ENCODE measurements at regions not wholly inside any gene's neighbourhood (a gene's known extent, or its start where the extent isn't known, plus 50 kb on each side); places are given as distances from the start of the nearest gene placed in this dataset.
"Not testable (repeated sequence)": the region's sequence is repeated elsewhere in the genome, so short reads cannot be mapped to it uniquely, and the experiment has no call there.

GRCh38 chr5:166724284-166724683, 1567.2 kb upstream of the WWC1 start:
- Histone ChIP-seq H3K4ac (ENCODE audit: low read depth in 1 of 2, low read length in 2 of 2) (no peak overlapping the region), H2AK5ac (ENCODE audit: low read length, severe bottlenecking) (no peak overlapping the region), H3K4me2 (ENCODE audit: low read length, poor library complexity, severe bottlenecking) (no peak overlapping the region), H3K27me3 (ENCODE audit: control insufficient read depth in 1 of 2, insufficient read depth in 1 of 2, low read length in 2 of 2) (no peaks in the 10 kb centered on the region), H3K14ac (ENCODE audit: low read length in 2 of 2) (no peak overlapping the region), H3K18ac (ENCODE audit: low read depth in 1 of 2, low read length in 2 of 2) (no peak overlapping the region), H4K8ac (ENCODE audit: low read length) (no peak overlapping the region), H2AFZ (ENCODE audit: low read depth, low read length) (no peak overlapping the region), H3K9ac (ENCODE audit: low read length) (no peak overlapping the region), H4K91ac (ENCODE audit: low read length) (no peak overlapping the region), H3K23ac (ENCODE audit: low read length in 2 of 2) (no peak overlapping the region), H3K27ac (ENCODE audit: low read length, poor library complexity, severe bottlenecking) (no peak overlapping the region), H3K4me1 (ENCODE audit: control insufficient read depth, insufficient read depth, low read depth, low read length) (no peaks in the 10 kb centered on the region), H2BK5ac (ENCODE audit: low read depth, low read length, poor library complexity, severe bottlenecking) (no peak overlapping the region), H2BK120ac (ENCODE audit: low read depth, low read length) (no peak overlapping the region), H3K9me3 (ENCODE audit: control insufficient read depth, low read length) (peaks cover 8% of the 10 kb centered on the region), H3K4me3 (ENCODE audit: insufficient read depth in 1 of 2, low read depth in 1 of 2, low read length in 2 of 2) (no peak overlapping the region), H3K36me3 (ENCODE audit: control insufficient read depth in 1 of 2, insufficient read depth in 2 of 2, low read depth in 1 of 2, low read length in 2 of 2) (no peaks in the 10 kb centered on the region), H2BK12ac (ENCODE audit: low read length in 2 of 2) (no peak overlapping the region), H3K79me1 (replicated peaks; ENCODE audit: low read length, poor library complexity, severe bottlenecking) (no peaks in the 10 kb centered on the region), H2BK15ac (ENCODE audit: low read depth, poor library complexity, severe bottlenecking) (no peak overlapping the region)
- WGBS = 22% methylated on average over 4 of the region's 5 CpGs
- DNase-seq = peak; percentile 80

DNA sequence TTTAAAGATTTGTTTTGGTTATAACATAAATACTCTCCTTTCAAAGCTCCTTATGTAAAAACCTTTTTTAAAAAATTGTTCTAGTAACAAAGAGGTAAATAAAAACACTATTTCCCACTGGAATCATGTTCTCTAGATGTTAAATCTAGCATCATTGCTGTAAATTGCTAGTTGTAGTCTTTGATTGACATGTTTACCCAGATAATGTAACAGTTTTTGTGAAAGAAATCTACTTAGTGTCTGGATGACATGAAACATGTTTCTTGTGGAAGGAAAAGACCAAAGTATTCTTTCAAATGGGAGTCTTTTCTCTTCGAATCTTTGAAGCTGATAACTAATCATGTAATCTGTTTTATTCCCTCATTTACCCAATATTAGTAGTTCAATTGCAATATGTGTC, 1565.9 kb upstream of the WWC1 start:
- no CpG with 5 or more reads among the region's 1 CpG for WGBS

DNA sequence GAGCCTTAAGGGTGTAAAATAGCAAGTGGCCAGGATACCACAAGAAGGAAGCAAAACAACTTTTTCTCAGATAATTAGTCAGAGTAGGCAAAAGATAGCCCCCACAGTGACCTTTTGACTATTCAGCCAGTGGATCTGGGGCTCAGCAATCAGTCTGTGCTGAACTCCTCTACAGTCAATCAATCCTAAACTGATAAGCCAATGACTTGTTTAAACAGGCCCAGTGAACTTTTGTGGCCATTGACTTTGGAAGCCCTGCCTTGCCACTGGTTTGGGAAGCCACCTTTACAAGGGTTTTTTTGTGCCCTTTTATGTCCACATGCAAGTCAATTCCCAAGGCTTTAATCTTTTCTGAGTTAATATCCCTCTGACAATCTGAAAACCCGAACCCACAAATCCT, 1565.0 kb upstream of the WWC1 start:
- Histone ChIP-seq H3K4ac (ENCODE audit: low read depth in 1 of 2, low read length in 2 of 2) (peak overlapping the region in 1 of 2 experiments; percentile 37), H2BK12ac (ENCODE audit: low read length in 2 of 2) (peak overlapping the region; percentile 52 to 66), H3K36me3 (ENCODE audit: control insufficient read depth in 1 of 2, insufficient read depth in 2 of 2, low read depth in 1 of 2, low read length in 2 of 2) (no peaks in the 10 kb centered on the region), H4K8ac (ENCODE audit: low read length) (no peak overlapping the region), H4K91ac (ENCODE audit: low read length) (no peak overlapping the region), H2BK15ac (ENCODE audit: low read depth, poor library complexity, severe bottlenecking) (no peak overlapping the region), H3K23ac (ENCODE audit: low read length in 2 of 2) (no peak overlapping the region), H3K4me2 (ENCODE audit: low read length, poor library complexity, severe bottlenecking) (no peak overlapping the region), H3K14ac (ENCODE audit: low read length in 2 of 2) (no peak overlapping the region), H3K27ac (ENCODE audit: low read length, poor library complexity, severe bottlenecking) (no peak overlapping the region), H3K9ac (ENCODE audit: low read length) (no peak overlapping the region), H2AK5ac (ENCODE audit: low read length, severe bottlenecking) (no peak overlapping the region), H3K9me3 (ENCODE audit: control insufficient read depth, low read length) (peaks cover 4% of the 10 kb centered on the region), H2BK120ac (ENCODE audit: low read depth, low read length) (peak overlapping the region; percentile 49), H2AFZ (ENCODE audit: low read depth, low read length) (no peak overlapping the region), H3K4me1 (ENCODE audit: control insufficient read depth, insufficient read depth, low read depth, low read length) (no peaks in the 10 kb centered on the region), H3K18ac (ENCODE audit: low read depth in 1 of 2, low read length in 2 of 2) (no peak overlapping the region), H3K79me1 (replicated peaks; ENCODE audit: low read length, poor library complexity, severe bottlenecking) (no peaks in the 10 kb centered on the region), H2BK5ac (ENCODE audit: low read depth, low read length, poor library complexity, severe bottlenecking) (no peak overlapping the region), H3K27me3 (ENCODE audit: control insufficient read depth in 1 of 2, insufficient read depth in 1 of 2, low read length in 2 of 2) (no peaks in the 10 kb centered on the region), H3K4me3 (ENCODE audit: insufficient read depth in 1 of 2, low read depth in 1 of 2, low read length in 2 of 2) (no peak overlapping the region)
- 67% methylated on average over 1 of the region's 1 CpG for WGBS
- DNase-seq = no peak

More for the DNA sequence above, 1565.9 kb upstream of the WWC1 start:
- Histone ChIP-seq H3K9ac (ENCODE audit: low read length) (no peak overlapping the region), H2AFZ (ENCODE audit: low read depth, low read length) (no peak overlapping the region), H3K18ac (ENCODE audit: low read depth in 1 of 2, low read length in 2 of 2) (no peak overlapping the region), H2AK5ac (ENCODE audit: low read length, severe bottlenecking) (no peak overlapping the region), H3K4me1 (ENCODE audit: control insufficient read depth, insufficient read depth, low read depth, low read length) (no peaks in the 10 kb centered on the region), H3K9me3 (ENCODE audit: control insufficient read depth, low read length) (peaks cover 4% of the 10 kb centered on the region), H2BK15ac (ENCODE audit: low read depth, poor library complexity, severe bottlenecking) (no peak overlapping the region), H4K8ac (ENCODE audit: low read length) (no peak overlapping the region), H2BK120ac (ENCODE audit: low read depth, low read length) (no peak overlapping the region), H3K4ac (ENCODE audit: low read depth in 1 of 2, low read length in 2 of 2) (no peak overlapping the region), H2BK5ac (ENCODE audit: low read depth, low read length, poor library complexity, severe bottlenecking) (no peak overlapping the region), H3K23ac (ENCODE audit: low read length in 2 of 2) (no peak overlapping the region), H3K27me3 (ENCODE audit: control insufficient read depth in 1 of 2, insufficient read depth in 1 of 2, low read length in 2 of 2) (no peaks in the 10 kb centered on the region), H3K4me3 (ENCODE audit: insufficient read depth in 1 of 2, low read depth in 1 of 2, low read length in 2 of 2) (no peak overlapping the region), H2BK12ac (ENCODE audit: low read length in 2 of 2) (no peak overlapping the region), H3K27ac (ENCODE audit: low read length, poor library complexity, severe bottlenecking) (no peak overlapping the region), H3K14ac (ENCODE audit: low read length in 2 of 2) (no peak overlapping the region), H4K91ac (ENCODE audit: low read length) (no peak overlapping the region), H3K4me2 (ENCODE audit: low read length, poor library complexity, severe bottlenecking) (no peak overlapping the region), H3K36me3 (ENCODE audit: control insufficient read depth in 1 of 2, insufficient read depth in 2 of 2, low read depth in 1 of 2, low read length in 2 of 2) (no peaks in the 10 kb centered on the region), H3K79me1 (replicated peaks; ENCODE audit: low read length, poor library complexity, severe bottlenecking) (no peaks in the 10 kb centered on the region)
- DNase-seq = no peak

DNA sequence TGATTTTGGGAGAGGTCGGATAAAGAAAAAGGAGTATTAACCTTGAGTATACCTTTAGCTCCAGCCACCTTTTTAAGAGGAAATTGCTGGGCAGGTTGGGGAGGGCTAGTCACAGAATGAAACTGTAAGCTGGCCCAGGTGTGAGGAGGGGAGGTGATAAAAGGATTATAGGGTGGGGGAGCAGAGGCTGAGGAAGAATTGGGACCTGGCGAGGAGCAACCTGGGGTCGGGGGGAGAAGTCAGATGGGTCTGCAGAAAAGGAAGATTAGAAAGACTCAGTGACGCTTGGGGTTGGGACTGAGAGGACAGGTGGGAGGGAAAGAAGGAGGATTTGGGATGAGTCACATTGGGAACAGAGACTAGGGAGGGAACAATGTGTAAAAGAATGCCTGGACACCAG, 1548.5 kb upstream of the WWC1 start:
- not testable (repeated sequence) for H3K14ac ChIP-seq (ENCODE audit: low read length in 2 of 2); H2AFZ ChIP-seq (ENCODE audit: low read depth, low read length); H3K4me2 ChIP-seq (ENCODE audit: low read length, poor library complexity, severe bottlenecking); H3K4me3 ChIP-seq (ENCODE audit: insufficient read depth in 1 of 2, low read depth in 1 of 2, low read length in 2 of 2); H3K4me1 ChIP-seq (ENCODE audit: control insufficient read depth, insufficient read depth, low read depth, low read length); H3K23ac ChIP-seq (ENCODE audit: low read length in 2 of 2); DNase-seq; H2BK15ac ChIP-seq (ENCODE audit: low read depth, poor library complexity, severe bottlenecking); H4K91ac ChIP-seq (ENCODE audit: low read length); H3K4ac ChIP-seq (ENCODE audit: low read depth in 1 of 2, low read length in 2 of 2); H3K27ac ChIP-seq (ENCODE audit: low read length, poor library complexity, severe bottlenecking); H4K8ac ChIP-seq (ENCODE audit: low read length); H3K9me3 ChIP-seq (ENCODE audit: control insufficient read depth, low read length); H3K9ac ChIP-seq (ENCODE audit: low read length); H3K18ac ChIP-seq (ENCODE audit: low read depth in 1 of 2, low read length in 2 of 2); H3K36me3 ChIP-seq (ENCODE audit: control insufficient read depth in 1 of 2, insufficient read depth in 2 of 2, low read depth in 1 of 2, low read length in 2 of 2); H2BK5ac ChIP-seq (ENCODE audit: low read depth, low read length, poor library complexity, severe bottlenecking); H3K27me3 ChIP-seq (ENCODE audit: control insufficient read depth in 1 of 2, insufficient read depth in 1 of 2, low read length in 2 of 2); H2AK5ac ChIP-seq (ENCODE audit: low read length, severe bottlenecking); H2BK12ac ChIP-seq (ENCODE audit: low read length in 2 of 2); H3K79me1 ChIP-seq (replicated peaks; ENCODE audit: low read length, poor library complexity, severe bottlenecking); H2BK120ac ChIP-seq (ENCODE audit: low read depth, low read length)
- WGBS = 83% methylated on average over 4 of the region's 4 CpGs
